Calu3 (cell line): ENCODE measurements at regions not wholly inside any gene's neighbourhood (a gene's known extent, or its start where the extent isn't known, plus 50 kb on each side); places are given as distances from the start of the nearest gene placed in this dataset.

Experiments used
- BruUV-seq: library from RNA; stranded (reverse); fragments of 400-500 nt; replicated peaks from 2 replicates; lab custom pipeline; 2021; lab: Mats Ljungman, UMichigan
- CTCF ChIA-PET: fragments of 300-600 bp; sonication (Branson Sonifier 250); formaldehyde crosslinking; loops from one replicate; lab custom pipeline; 2022; ENCODE audit warnings: antibody characterized with exemption; lab: Charles Lee
- DNase-seq: peaks from one replicate; pipeline ENCODE4 v3.0.0; 2022
- H3K27ac Mint-ChIP-seq: one replicate; pipeline ENCODE4 v1.8.0; 2022; ENCODE audit warnings: mixed read lengths; ENCODE audit not compliant: unreplicated experiment
- H3K27me3 Mint-ChIP-seq: one replicate; pipeline ENCODE4 v1.8.0; 2022; ENCODE audit warnings: mixed read lengths; ENCODE audit not compliant: unreplicated experiment
- H3K36me3 Mint-ChIP-seq: one replicate; pipeline ENCODE4 v1.8.0; 2022; ENCODE audit warnings: mild to moderate bottlenecking, moderate library complexity, mixed read lengths; ENCODE audit not compliant: insufficient read depth, unreplicated experiment
- H3K4me1 Mint-ChIP-seq: one replicate; pipeline ENCODE4 v1.8.0; 2022; ENCODE audit warnings: mild to moderate bottlenecking, low read depth, mixed read lengths; ENCODE audit not compliant: unreplicated experiment
- H3K4me3 Mint-ChIP-seq: one replicate; pipeline ENCODE4 v1.8.0; 2022; ENCODE audit warnings: mild to moderate bottlenecking, low read depth, moderate library complexity, mixed read lengths; ENCODE audit not compliant: unreplicated experiment
- H3K9me3 Mint-ChIP-seq: one replicate; pipeline ENCODE4 v1.8.0; 2022; ENCODE audit warnings: low read depth, mixed read lengths; ENCODE audit not compliant: unreplicated experiment
- CTCF ChIP-seq: fragments of 200-600 bp; IDR thresholded peaks from one replicate; pipeline ENCODE4 v1.8.0; 2022; ENCODE audit warnings: antibody characterized with exemption; ENCODE audit not compliant: unreplicated experiment
- intact Hi-C: fragments of 100-400 bp; cut with micrococcal nuclease; formaldehyde crosslinking; loops from one replicate; pipeline ENCODE4 v1.10.0; 2022; ENCODE audit not compliant: unreplicated experiment

GRCh38 chr14:98914942-98915341 is 357.1 kb downstream of the BCL11B start:
- no peaks in the 10 kb centered on the region for H3K36me3 Mint-ChIP-seq
- CTCF ChIA-PET, result no interaction called here
- no peak overlapping the region for H3K27ac Mint-ChIP-seq
- TF ChIP-seq CTCF, result no peak
- intact Hi-C loops, result no loop called here
- H3K4me3 Mint-ChIP-seq, result no peak overlapping the region
- H3K9me3 Mint-ChIP-seq, result no peaks in the 10 kb centered on the region
- DNase-seq, result no peak
- peaks cover 53% of the 10 kb centered on the region for H3K27me3 Mint-ChIP-seq
- H3K4me1 Mint-ChIP-seq, result no peaks in the 10 kb centered on the region
- BruUV-seq, result no TSS peak

- DNase-seq, result no peak
- CTCF ChIA-PET, result interaction anchor here (0.5 to 0.7 kb wide), 2 partner anchors 101 to 412 kb away, joined by 5 to 6 read pairs; no protein-coding TSS in a partner anchor
- BruUV-seq, result no TSS peak
- intact Hi-C loops, result no loop called here
- Mint-ChIP-seq H3K4me1 (no peaks in the 10 kb centered on the region), H3K27me3 (peaks cover 60% of the 10 kb centered on the region), H3K27ac (no peak overlapping the region), H3K36me3 (no peaks in the 10 kb centered on the region), H3K4me3 (no peak overlapping the region), H3K9me3 (no peaks in the 10 kb centered on the region)
- no peak for TF ChIP-seq CTCF
Observed at GRCh38 chr14:98915625-98916024, 356.4 kb downstream of the BCL11B start.

GRCh38 chr14:98916036-98916435 is 356.0 kb downstream of the BCL11B start:
- CTCF ChIA-PET, result interaction anchor here (0.5 kb wide), 1 partner anchor 100 kb away, joined by 5 read pairs; no protein-coding TSS in a partner anchor
- no peaks in the 10 kb centered on the region for H3K36me3 Mint-ChIP-seq
- no peaks in the 10 kb centered on the region for H3K4me1 Mint-ChIP-seq
- intact Hi-C loops, result no loop called here
- no peak overlapping the region for H3K27ac Mint-ChIP-seq
- DNase-seq, result no peak
- H3K27me3 Mint-ChIP-seq, result peaks cover 64% of the 10 kb centered on the region
- BruUV-seq, result no TSS peak
- no peak overlapping the region for H3K4me3 Mint-ChIP-seq
- no peak for TF ChIP-seq CTCF
- H3K9me3 Mint-ChIP-seq, result no peaks in the 10 kb centered on the region

- no peak for DNase-seq
- BruUV-seq, result no TSS peak
- intact Hi-C loops, result no loop called here
- no peak for TF ChIP-seq CTCF
- Mint-ChIP-seq H3K27ac (no peak overlapping the region), H3K4me1 (no peaks in the 10 kb centered on the region), H3K4me3 (no peak overlapping the region), H3K36me3 (no peaks in the 10 kb centered on the region), H3K9me3 (no peaks in the 10 kb centered on the region), H3K27me3 (peaks cover 69% of the 10 kb centered on the region)
- CTCF ChIA-PET, result no interaction called here
Observed at GRCh38 chr14:98916476-98916875, 355.5 kb downstream of the BCL11B start.
